ENCODE measurements at regions not wholly inside any gene's neighbourhood (a gene's known extent, or its start where the extent isn't known, plus 50 kb on each side); places are given as distances from the start of the nearest gene placed in this dataset.

- H3K27ac ChIP-seq (ENCODE audit: low read length): no peak overlapping the region
- TF ChIP-seq TCF7L2 (IDR thresholded peaks at IDR 0.05; ENCODE audit: low read depth, low read length) (no peak), SIN3A (IDR thresholded peaks at IDR 0.05; ENCODE audit: borderline replicate concordance, insufficient read depth, low read depth, low read length) (no peak), CTCF (IDR thresholded peaks at IDR 0.05) (no peak), REST (IDR thresholded peaks at IDR 0.05; ENCODE audit: insufficient read depth in 1 of 2, low read depth in 2 of 2, low read length in 1 of 2) (no peak), POLR2AphosphoS5 (IDR thresholded peaks at IDR 0.05; ENCODE audit: low read depth, low read length) (no peak)
- intact Hi-C loops (cut with micrococcal nuclease; ENCODE audit: unreplicated experiment): no loop called here
- H3K27me3 ChIP-seq (ENCODE audit: control insufficient read depth, insufficient read depth, low read length): no peaks in the 10 kb centered on the region
- DNase-seq (ENCODE audit: low read depth, low spot score): no peak
- no peaks in the 10 kb centered on the region for H3K36me3 ChIP-seq (ENCODE audit: control insufficient read depth, insufficient read depth, low read length)
- CTCF ChIA-PET: no interaction called here
- BruUV-seq (replicated peaks): no TSS peak
- no peaks in the 10 kb centered on the region for H3K4me1 ChIP-seq (ENCODE audit: control insufficient read depth, insufficient read depth, low read length)
- H3K9me3 ChIP-seq (ENCODE audit: control insufficient read depth, insufficient read depth, low read depth, low read length): no peaks in the 10 kb centered on the region; the same call in 1 of the 2 replicates
- in situ Hi-C loops (cut with HindIII; ENCODE audit: low pct_unique_long_range_greater_than_20kb, low sequenced_read_pairs): no loop called here
- ATAC-seq: no peak
- no peak overlapping the region for H3K4me3 ChIP-seq (ENCODE audit: low read depth in 2 of 2, low read length in 2 of 2)
- POLR2A ChIA-PET: no interaction called here
These were observed 598.3 kb upstream of the HS3ST5 start for GRCh38 chr6:114941078-114941477.

- TF ChIP-seq POLR2AphosphoS5 (IDR thresholded peaks at IDR 0.05; ENCODE audit: low read depth, low read length) (no peak), SIN3A (IDR thresholded peaks at IDR 0.05; ENCODE audit: borderline replicate concordance, insufficient read depth, low read depth, low read length) (no peak), REST (IDR thresholded peaks at IDR 0.05; ENCODE audit: insufficient read depth in 1 of 2, low read depth in 2 of 2, low read length in 1 of 2) (no peak), CTCF (IDR thresholded peaks at IDR 0.05) (no peak), TCF7L2 (IDR thresholded peaks at IDR 0.05; ENCODE audit: low read depth, low read length) (no peak)
- no TSS peak for BruUV-seq (replicated peaks)
- ATAC-seq (no peak), DNase-seq (ENCODE audit: low read depth, low spot score) (no peak)
- POLR2A ChIA-PET: no interaction called here
- CTCF ChIA-PET: no interaction called here
- no peak overlapping the region for H3K27ac ChIP-seq (ENCODE audit: low read length)
- no peaks in the 10 kb centered on the region; the same call in 1 of the 2 replicates for H3K9me3 ChIP-seq (ENCODE audit: control insufficient read depth, insufficient read depth, low read depth, low read length)
- H3K4me3 ChIP-seq (ENCODE audit: low read depth in 2 of 2, low read length in 2 of 2): no peak overlapping the region
- no peaks in the 10 kb centered on the region for H3K27me3 ChIP-seq (ENCODE audit: control insufficient read depth, insufficient read depth, low read length)
- H3K4me1 ChIP-seq (ENCODE audit: control insufficient read depth, insufficient read depth, low read length): no peaks in the 10 kb centered on the region
- intact Hi-C loops (cut with micrococcal nuclease; ENCODE audit: unreplicated experiment): no loop called here
- in situ Hi-C loops (cut with HindIII; ENCODE audit: low pct_unique_long_range_greater_than_20kb, low sequenced_read_pairs): no loop called here
- H3K36me3 ChIP-seq (ENCODE audit: control insufficient read depth, insufficient read depth, low read length): no peaks in the 10 kb centered on the region
These were observed 597.4 kb upstream of the HS3ST5 start for GRCh38 chr6:114940181-114940580.
